Muscle of back (tissue), 3 donors: ENCODE measurements at regions not wholly inside any gene's neighbourhood (a gene's known extent, or its start where the extent isn't known, plus 50 kb on each side); places are given as distances from the start of the nearest gene placed in this dataset.

Source experiments
- DNase-seq, 3 donors: peaks; one replicate each; pipeline versions ENCODE4 v3.0.0 to v3.0.0-alpha.2; 2013

DNA sequence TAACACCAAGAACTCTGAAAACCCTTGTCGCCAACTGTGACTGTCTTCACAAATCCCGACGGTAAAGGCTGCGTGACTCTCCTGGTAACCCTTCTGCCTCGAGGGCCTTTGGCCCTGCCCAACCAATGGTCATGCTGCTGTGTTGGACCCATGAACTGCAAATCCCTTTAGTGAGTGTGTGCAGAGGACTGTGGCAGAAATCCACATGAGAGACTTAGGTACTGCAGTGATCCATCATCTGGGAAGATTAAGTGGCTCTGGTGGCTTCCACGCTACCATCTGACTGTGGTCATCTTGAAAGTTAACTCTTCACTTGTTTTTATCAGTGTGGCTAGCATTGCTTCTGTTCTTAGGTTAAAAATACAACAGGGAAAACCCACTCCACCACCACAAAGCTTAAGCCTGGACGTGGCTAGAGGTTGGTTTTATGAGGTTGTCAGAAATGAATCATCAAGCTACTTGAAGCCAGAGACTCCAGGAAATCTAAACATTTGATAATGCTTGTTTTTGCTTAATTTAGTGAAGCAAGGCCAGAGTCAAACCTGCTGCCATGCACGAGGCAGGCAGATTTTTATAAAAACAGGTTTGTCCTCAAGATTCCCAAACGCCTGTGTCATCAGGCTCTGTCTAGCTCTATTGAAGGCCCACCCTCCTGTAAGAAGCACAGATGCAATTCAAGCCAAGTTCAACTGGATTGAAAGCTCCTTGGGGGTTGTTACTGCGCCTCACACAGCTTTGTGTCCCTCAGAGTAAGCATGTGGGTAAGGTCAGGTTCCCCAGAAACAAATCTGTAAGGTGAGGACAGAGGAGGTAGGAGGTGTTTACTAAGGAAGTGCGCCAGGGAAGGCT lies 52.7 kb upstream of the ERCC6L2 start:
- DNase-seq = peak in 1 of 3 donors; percentile 51

DNA sequence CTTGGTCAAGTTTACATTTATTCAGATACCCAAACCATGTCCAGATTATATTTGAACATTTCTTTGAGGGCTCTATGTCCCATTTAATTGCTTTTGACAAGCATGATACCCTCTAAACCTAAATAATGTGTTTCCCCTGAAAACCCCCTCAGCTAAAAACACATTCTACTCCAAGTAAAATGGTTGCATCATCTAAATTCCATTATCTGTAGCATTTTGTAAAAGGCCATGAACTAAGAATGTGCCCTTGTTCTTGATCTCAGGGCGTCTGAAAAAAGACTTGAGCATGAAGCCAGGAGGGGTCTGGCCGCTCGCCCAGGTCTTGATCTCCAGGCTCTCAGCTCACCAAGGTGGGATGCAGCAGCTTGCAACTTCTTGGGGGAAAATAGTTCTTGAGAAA lies 53.5 kb upstream of the ERCC6L2 start:
- DNase-seq = no peak

GRCh38 chr9:95820074-95820473 lies 55.4 kb upstream of the ERCC6L2 start:
- DNase-seq = peak in 2 of 3 donors; percentile 33 to 43

DNA sequence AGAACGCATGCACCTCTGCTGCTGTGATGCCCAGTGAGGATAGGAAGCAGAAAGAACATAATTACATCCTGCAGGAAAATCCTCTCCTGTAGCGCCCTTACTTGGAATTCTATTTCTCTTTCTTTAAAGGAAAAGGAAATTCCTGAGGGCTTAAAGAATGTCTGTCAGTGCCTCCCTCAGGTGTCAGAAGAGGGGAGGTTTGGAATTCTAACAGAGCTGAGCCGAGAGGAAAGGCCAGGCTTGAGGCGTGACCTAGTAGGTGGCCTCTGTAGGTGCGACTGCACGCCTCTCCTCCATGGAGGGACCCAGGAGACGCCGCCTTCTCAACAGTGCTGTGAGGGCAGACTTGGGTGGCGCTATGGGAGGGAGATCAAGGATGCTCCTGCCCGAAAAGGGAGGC lies 55.9 kb upstream of the ERCC6L2 start:
- no peak for DNase-seq

DNA sequence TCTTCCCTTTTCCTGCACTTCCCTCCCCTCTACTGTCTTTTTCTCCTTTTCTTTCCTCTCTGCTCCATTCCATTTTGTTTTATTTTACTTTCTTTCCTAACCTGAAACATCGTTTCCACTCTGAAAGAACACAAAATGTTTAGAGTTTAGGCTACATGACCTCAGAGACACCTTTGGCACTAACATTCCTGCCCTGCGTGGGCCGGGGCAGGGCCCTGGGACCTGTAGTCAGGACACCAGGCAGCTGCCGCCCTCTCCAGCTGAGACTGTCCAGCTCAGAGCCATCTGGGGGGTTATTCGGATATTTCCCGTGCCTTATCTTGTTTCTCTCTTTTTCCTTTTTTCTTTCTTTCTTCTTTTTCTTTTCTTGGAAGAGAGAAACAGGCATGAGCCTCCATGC lies 58.3 kb upstream of the ERCC6L2 start:
- DNase-seq = no peak

GRCh38 chr9:95816716-95817115 lies 58.8 kb upstream of the ERCC6L2 start:
- no peak for DNase-seq

- no peak for DNase-seq
Measured at GRCh38 chr9:95815961-95816360, 59.5 kb upstream of the ERCC6L2 start.

- DNase-seq = no peak
Measured at GRCh38 chr9:95815133-95815532, 60.4 kb upstream of the ERCC6L2 start.

DNA sequence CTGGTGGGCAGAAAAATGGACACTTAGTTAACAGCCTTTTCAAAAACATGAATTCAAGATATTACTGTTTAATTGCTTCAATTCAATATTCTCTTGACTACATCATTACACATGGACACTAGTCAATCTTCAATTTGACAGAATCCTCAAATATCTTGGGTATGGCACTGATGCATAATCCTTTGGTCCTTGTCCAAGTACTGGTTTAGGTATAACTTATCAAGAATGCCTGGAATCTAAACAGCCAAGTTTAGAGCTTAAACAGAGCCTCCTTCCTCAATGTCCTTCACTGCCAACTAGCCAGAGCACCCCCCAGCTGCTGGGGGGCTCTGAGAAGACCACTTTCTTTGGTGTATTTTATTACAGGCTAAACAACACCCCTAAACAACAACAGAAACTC lies 61.6 kb upstream of the ERCC6L2 start:
- no peak for DNase-seq

GRCh38 chr9:95810814-95811213 lies 64.7 kb upstream of the ERCC6L2 start:
- DNase-seq = no peak

- no peak for DNase-seq
Measured at GRCh38 chr9:95810133-95810532, 65.4 kb upstream of the ERCC6L2 start.

- DNase-seq = no peak
Measured at GRCh38 chr9:95809686-95810085, 65.8 kb upstream of the ERCC6L2 start.

DNA sequence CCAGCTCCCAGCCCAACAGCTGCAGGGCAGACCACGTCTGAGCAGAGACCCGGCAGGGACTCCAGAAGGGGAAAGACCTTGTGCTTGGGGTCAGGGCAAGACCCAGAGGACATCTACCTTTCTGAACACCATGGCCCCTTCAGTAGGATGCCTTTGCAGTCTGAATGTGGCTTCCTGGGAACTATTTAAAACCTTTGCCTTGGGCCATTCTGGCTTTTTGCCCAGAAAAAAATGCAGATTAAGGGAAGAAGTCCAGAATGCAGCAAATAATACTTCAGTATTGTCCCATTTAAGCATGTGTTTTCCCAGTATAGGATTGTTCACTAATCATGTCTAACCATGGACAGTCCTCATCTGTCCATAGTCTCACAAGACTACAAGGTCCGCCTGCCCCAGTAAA lies 67.5 kb upstream of the ERCC6L2 start:
- DNase-seq = peak in 1 of 3 donors; percentile 36

GRCh38 chr9:95807326-95807947 lies 68.1 kb upstream of the ERCC6L2 start:
- DNase-seq = no peak

- no peak for DNase-seq
Measured at GRCh38 chr9:95803197-95803596, 72.3 kb upstream of the ERCC6L2 start.

- no peak for DNase-seq
Measured at GRCh38 chr9:95801797-95802196, 73.7 kb upstream of the ERCC6L2 start.

GRCh38 chr9:95796029-95796428 lies 79.5 kb upstream of the ERCC6L2 start:
- DNase-seq = no peak

DNA sequence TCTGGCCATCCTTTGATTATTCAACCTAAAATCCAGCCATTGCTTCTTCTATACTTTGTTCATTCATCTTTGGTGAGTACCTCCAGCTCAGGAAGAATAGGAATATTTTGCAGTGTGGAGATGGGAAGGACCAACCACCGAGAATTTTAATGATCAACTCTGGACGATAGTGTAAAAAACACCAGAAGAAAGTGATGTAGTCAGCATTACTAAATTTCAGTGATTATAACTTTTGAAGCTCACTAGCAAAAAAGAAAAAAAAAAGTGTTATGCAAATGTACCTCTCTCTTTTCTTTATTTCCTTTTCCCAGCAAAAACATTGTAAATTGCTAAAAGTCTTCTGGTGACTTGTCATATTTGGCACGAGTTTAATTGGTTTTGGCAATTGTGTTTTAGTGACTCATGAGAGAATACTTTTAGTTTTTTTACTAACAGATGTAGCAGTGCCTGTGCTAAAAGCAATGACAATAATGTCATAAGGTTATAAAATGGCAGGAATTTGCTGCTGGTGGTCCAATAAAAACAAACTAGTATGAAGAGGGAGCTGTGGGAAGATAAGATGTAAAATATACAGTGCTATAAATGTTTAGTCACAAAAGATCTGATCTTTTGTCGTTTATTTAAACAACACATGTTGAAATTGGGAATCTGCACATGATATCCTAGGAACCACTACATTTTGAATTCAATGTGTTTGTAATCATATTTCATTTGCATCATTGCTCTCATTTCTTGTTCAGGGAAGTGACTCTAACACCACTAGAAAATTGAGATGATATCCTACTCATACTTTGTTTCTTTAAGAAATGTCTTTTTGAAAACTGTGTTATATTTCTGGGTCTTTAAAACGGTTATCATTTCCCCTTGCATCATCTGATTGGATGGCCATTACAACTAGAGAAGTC lies 81.3 kb upstream of the ERCC6L2 start:
- peak in 2 of 3 donors; percentile 36 to 93 for DNase-seq

DNA sequence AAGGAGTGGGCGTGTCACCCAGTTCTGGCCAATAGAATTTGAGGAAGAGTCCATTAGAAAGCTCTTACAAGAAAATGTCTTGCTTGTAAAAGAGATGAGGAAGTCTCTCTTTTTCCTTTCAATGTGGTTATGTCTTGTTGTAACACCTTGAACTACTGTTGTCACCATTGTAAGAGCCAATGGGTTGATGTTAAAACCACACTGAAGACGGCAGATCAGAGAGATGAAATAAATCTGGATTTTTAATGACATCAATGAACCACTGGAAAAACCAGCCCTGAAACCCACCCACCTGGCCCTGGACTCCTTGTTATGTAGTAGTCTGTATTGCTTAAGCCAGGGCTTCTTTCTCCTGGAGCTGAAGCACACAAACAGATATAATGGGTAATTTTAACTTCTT lies 83.8 kb upstream of the ERCC6L2 start:
- no peak for DNase-seq

DNA sequence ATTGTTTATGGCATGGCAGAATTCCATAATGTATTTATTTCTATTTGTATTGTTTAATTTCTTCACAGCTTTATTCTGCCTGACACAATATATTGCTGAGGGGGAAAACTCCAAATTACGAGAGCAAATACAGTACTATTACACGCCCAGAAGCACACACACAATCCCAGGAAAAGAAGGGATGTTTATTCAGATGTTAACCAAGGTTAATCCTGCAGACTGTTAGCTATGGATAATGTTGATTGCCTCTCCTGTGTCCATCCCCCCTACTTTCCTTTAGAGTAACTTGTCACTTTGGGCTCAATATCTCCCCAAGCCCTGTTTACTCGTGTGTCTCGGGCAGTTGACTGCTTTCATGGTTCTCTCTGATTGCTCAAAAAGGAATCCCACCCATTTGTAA lies 84.2 kb upstream of the ERCC6L2 start:
- DNase-seq = no peak

DNA sequence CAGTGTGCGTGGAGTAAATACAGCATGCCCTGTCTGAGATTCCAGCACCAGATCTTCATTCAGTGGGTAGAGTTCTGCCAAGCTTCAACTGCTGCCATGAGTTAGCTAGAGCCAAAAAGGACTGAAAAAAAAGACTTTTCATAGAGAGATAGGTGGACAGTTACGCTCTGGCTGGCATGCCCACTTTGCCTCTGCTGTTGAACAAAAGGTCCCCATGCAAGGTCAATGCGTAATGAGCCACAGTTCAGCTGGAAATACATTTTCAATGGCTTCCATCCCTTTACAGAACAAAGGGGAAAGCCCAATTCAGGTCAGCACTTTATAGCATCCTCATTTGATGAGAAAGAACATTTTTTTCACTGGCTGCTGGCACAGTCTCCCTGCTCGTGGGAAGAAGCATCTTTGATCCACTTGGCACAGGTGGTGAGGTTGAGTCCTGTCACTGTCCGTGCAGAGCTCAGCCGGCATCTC lies 86.9 kb upstream of the ERCC6L2 start:
- no peak for DNase-seq

- no peak for DNase-seq
Measured at GRCh38 chr9:95788021-95788420, 87.5 kb upstream of the ERCC6L2 start.
